Fibroblast of peridontal ligament (primary cell): ENCODE measurements at regions not wholly inside any gene's neighbourhood (a gene's known extent, or its start where the extent isn't known, plus 50 kb on each side); places are given as distances from the start of the nearest gene placed in this dataset.

Source experiments
- DNase-seq: peaks from one replicate; pipeline ENCODE4 v3.0.0-alpha.2; 2010; ENCODE audit errors: extremely low read depth

GRCh38 chr15:66931768-66932633, 133.4 kb upstream of the SMAD3 start:
- peak; percentile 33 for DNase-seq

DNA sequence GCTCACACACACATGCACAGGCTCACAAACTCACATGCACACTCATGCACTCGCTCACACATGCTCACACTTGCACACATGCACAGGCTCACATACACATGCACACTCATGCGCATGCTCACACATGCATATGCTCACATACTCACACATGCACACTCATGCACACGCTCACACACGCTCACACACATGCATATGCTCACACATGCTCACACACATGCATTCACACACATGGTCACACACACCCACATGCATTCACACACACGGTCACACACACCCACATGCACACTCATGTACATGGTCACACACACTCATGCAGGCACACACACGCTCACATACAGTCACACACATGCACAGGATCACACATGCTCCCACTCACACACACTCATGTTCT, 132.8 kb upstream of the SMAD3 start:
- DNase-seq: no peak

DNA sequence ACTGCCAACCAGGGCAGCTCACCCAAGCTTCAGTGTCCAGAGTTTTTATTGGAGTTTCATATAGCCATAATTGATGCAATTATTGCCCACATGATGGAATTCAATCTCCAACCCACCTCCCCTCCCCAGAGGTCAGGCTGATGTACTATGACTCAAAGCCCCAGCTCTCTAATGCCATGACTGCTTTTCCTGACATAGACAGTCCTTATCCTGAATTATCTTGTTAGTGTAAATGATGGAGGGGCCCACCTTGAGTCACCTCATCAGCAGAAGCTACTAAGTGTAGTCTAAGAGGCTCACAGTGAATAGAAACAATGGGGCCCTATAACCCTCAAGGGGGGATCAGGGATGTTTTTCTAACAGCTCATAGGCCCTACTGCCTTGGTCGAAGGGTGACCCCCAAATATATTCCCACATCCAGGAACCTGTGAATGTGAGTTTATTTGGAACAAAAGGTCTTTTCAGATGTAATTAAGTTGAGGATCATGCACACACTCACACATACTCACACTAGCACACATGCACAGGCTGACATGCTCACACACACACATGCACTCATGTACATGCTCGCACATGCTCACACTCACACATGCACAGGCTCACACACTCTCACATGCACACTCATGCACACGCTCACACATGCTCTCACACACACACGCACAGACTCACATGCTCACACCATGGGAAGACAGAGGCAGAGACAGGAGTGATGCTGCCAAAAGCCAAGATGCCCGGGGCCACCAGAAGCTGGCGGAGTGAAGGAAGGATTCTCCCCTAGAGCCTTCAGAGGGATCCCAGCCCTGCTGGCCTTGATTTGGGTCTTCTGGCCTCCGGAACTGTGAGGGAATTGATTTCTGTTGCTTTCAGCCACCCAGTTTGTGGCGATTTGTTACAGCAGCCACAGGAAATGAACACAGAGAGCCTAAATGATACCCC, 131.2 kb upstream of the SMAD3 start:
- no peak for DNase-seq

DNA sequence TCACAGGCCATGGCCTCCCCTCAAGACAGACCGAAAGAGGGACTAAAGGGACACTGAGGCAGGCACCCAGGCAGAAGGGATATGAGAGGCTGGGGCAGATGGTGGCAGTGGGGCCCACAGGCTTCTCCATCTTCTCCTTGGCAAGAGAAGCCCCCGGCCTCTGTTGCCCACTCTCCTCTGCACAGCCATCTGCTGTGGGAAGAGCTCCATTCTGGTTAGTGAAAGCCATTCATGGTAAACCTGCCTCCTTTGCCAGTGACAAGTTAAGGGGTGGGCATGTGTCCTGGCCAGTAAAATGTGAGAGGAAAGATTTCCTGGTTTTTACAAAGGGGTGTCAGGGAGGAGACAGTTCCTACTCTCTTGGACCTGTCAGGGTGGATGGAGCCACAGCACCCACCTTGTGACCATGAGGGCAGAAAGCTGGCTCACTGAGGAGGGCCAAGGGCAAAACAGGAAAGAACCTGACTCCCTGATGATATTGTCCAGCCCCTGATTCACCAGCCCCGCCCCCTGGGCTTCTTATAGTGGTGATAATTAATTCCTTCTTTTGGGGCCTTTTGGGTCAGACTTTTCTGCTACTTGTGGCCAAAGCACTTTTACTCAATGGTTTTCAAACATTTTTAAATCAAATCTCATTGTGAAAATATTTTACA, 130.4 kb upstream of the SMAD3 start:
- peak; percentile 35 for DNase-seq

- DNase-seq: no peak
Measured at GRCh38 chr15:66935688-66936087, 129.7 kb upstream of the SMAD3 start.

- peak; percentile 96 for DNase-seq
Measured at GRCh38 chr15:66936109-66936860, 129.1 kb upstream of the SMAD3 start.

GRCh38 chr15:66936861-66937582, 128.4 kb upstream of the SMAD3 start:
- DNase-seq: no peak

GRCh38 chr15:66937588-66937987, 127.8 kb upstream of the SMAD3 start:
- no peak for DNase-seq

- no peak for DNase-seq
Measured at GRCh38 chr15:66938114-66938830, 127.1 kb upstream of the SMAD3 start.

- DNase-seq: no peak
Measured at GRCh38 chr15:66939016-66939415, 126.4 kb upstream of the SMAD3 start.

DNA sequence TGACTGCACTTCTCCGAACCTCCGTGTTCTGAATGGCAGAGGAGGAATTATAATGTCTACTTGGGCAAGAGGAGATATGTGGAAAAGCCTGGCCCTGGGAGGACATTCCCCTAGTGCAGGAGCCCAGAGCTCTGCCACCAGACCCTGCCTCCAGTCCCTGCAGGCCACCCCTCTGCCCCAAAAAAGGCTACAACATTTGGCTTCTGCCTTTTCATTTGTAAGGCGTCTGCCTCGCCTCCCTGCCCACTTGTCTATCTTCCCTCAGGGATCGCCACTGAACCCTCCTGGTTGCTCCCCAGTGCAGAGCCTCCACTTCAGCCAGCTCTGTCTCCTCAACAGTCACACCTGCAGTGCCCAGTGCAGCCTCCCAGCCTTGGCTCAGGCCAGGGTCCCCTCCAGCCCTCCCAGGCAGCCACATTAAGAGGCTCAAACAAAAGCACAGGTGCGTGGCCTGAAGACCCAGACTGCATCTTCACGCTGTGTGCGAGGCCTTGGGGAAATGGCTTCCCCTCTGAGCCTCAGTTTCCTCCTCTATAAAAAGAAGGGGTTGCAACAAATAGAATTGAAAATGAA, 125.9 kb upstream of the SMAD3 start:
- DNase-seq: no peak

DNA sequence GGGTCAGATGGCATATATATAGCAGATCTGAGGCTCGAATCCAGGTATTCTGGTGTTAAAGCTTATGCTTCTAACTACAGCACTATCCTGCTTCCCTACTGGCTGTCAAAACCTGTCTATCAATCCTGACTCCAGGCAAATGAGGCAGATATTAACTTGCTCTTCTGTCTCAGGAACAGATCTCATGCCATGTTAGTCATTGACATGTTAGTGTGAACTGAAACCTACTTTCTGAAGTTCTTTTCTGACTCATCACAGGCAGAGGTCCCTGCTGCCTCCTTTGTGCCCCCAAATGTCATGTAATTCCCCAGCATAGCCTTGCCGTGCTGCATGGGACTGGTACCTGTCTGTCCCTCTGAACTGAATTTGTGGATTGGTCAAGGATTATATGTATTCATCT, 125.0 kb upstream of the SMAD3 start:
- peak; percentile 42 for DNase-seq

GRCh38 chr15:66941108-66941711, 124.2 kb upstream of the SMAD3 start:
- DNase-seq: no peak

DNA sequence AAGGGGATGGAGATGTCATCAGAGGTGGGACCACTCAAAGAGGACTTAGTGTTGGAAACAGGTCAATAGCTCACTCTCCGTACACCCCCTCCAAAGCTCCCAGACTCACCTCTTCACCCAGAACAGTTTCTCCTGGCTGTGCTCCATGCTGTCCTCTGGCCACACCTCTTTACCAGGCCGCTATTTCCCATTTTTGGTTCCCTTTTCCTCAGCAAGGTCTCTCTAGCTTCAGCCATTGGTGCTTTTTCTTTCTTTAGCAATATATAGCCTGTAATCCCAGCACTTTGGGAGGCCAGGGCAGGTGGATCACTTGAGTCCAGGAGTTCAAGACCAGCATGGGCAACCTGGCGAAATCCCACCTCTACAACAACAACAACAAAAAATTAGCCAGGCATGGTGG, 123.6 kb upstream of the SMAD3 start:
- no peak for DNase-seq

DNA sequence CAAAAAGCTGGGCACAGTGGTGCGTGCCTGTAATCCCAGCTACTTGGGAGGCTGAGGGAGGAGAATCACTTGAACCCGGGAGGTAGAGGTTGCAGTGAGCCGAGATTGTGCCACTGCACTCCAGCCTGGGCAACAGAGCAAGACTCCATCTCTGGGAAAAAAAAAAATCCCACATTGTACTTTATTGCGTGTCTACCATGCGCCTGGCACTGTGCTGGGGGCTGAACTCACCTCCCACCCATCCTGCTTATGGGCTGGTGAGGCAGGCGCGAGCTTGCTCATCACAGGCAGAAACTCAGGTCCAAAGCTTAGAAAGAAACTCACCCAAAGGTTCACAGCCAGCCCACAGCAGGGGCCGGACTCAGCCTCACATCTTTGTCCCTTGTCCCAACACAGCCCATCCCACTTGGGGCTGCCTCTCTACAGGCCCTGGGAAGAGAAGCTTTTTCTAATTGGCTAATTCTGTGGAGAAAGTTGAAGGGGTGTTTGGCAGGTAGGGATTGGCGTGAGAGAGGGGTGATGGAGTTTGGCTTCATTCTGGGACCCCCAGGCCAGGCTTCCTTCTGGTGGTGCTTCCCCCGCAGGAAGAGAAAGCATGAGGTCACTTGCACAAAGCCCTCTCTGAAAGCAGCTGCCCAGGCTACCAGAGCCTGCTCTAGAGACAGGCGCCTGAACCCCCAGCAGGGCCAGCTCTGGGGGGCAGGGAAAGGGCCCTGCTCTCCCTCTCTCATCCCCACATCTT, 122.6 kb upstream of the SMAD3 start:
- no peak for DNase-seq

GRCh38 chr15:66943456-66944095, 121.8 kb upstream of the SMAD3 start:
- DNase-seq: no peak

- no peak for DNase-seq
Measured at GRCh38 chr15:66944121-66944520, 121.3 kb upstream of the SMAD3 start.

GRCh38 chr15:66945286-66945685, 120.1 kb upstream of the SMAD3 start:
- no peak for DNase-seq
